Neural cell (in vitro differentiated cells): ENCODE measurements at regions not wholly inside any gene's neighbourhood (a gene's known extent, or its start where the extent isn't known, plus 50 kb on each side); places are given as distances from the start of the nearest gene placed in this dataset.

Experiments used
- CTCF ChIP-seq: fragments of 450-650 bp; IDR thresholded peaks from 2 replicates; pipeline ENCODE4 v1.5.1; 2014; ENCODE audit warnings: antibody characterized with exemption, mild to moderate bottlenecking, moderate library complexity; ENCODE audit not compliant: poor library complexity, severe bottlenecking
- EP300 ChIP-seq: fragments of 450-650 bp; conservative IDR thresholded peaks from 2 replicates; pipeline ENCODE4 v1.6.1; 2014; ENCODE audit warnings: antibody characterized with exemption, mild to moderate bottlenecking, moderate library complexity; ENCODE audit not compliant: poor library complexity, severe bottlenecking
- EZH2 ChIP-seq: fragments of 200-600, 300-800 bp; shearing (Covaris generic), sonication (generic); IDR thresholded peaks from 2 replicates; pipeline ENCODE4 v1.6.1; 2014; ENCODE audit warnings: antibody characterized with exemption, low read length, borderline replicate concordance, mild to moderate bottlenecking; ENCODE audit not compliant: insufficient read depth, poor library complexity, severe bottlenecking
- POLR2AphosphoS5 ChIP-seq: IDR thresholded peaks from 2 replicates; pipeline ENCODE4 v1.6.1; 2012
- REST ChIP-seq: IDR thresholded peaks from 2 replicates; pipeline ENCODE4 v1.6.1; 2012; ENCODE audit warnings: borderline replicate concordance
- SMC3 ChIP-seq: fragments of 450-650 bp; conservative IDR thresholded peaks from 2 replicates; pipeline ENCODE4 v1.6.1; 2014; ENCODE audit warnings: antibody characterized with exemption, mild to moderate bottlenecking, moderate library complexity; ENCODE audit not compliant: poor library complexity

GRCh38 chr22:27507111-27507611 lies 294.4 kb downstream of the MN1 start:
- TF ChIP-seq CTCF, result no peak
- no peak for TF ChIP-seq EZH2
- TF ChIP-seq REST, result no peak
- TF ChIP-seq POLR2AphosphoS5, result no peak
- no peak for TF ChIP-seq SMC3
- TF ChIP-seq EP300, result no peak
